ENCODE measurements at regions not wholly inside any gene's neighbourhood (a gene's known extent, or its start where the extent isn't known, plus 50 kb on each side); places are given as distances from the start of the nearest gene placed in this dataset.
"Not testable (repeated sequence)": the region's sequence is repeated elsewhere in the genome, so short reads cannot be mapped to it uniquely, and the experiment has no call there.

DNA sequence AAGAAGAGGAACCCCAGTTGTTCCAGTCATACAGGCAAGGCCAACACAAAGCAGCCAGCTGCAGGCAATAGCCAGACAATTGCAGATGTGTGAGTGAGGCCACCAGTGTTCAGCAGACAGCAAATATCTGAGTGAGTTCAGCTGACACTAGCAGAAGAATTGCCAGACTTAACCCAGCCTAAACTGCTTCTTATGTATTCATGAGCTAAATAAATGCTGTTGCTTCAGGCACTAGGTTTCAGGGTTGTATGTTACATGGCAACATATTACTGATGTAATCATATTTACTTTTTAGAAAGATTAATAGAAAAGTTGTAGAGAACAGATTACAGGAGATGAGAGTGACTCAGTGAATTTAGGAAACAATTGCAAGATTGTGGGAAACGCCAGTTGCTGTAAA lies 129.8 kb upstream of the CHODL start:
- Histone ChIP-seq H3K9me3 (ENCODE audit: control insufficient read depth, low read length) (no peaks in the 10 kb centered on the region), H3K4me1 (ENCODE audit: control insufficient read depth, insufficient read depth, low read length) (no peaks in the 10 kb centered on the region), H3K27me3 (ENCODE audit: control insufficient read depth, insufficient read depth) (no peaks in the 10 kb centered on the region), H3K27ac (ENCODE audit: low read length) (no peak overlapping the region), H3K4me3 (ENCODE audit: low read length) (no peak overlapping the region)
- ATAC-seq: no peak
- DNase-seq: no peak
- intact Hi-C loops (cut with DNase I): no loop called here
- WGBS: 44% methylated on average over 1 of the region's 1 CpG

DNA sequence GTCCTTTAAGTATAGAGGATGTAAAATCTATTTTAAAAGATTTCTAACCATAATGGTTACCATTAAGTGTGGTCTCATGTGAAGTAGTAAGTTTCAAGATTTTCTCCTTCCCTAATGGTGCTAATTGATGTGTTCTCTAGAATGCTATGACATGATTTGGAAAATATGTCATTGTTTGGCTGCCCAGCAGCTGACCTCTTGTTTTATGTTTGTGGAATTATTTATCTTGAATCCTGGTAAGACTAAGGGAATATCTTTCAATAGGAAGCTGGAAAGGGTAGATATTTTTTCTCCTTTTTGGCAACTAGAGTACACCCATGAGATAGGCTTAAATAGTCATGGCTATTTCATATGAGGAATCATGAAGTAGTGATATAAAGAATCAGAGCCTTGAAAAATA lies 139.8 kb upstream of the CHODL start:
- H3K4me1 ChIP-seq (ENCODE audit: control insufficient read depth, insufficient read depth, low read length): no peaks in the 10 kb centered on the region
- ATAC-seq: peak in 1 of 2 donors; percentile 38
- no peaks in the 10 kb centered on the region for H3K27me3 ChIP-seq (ENCODE audit: control insufficient read depth, insufficient read depth)
- no peaks in the 10 kb centered on the region for H3K9me3 ChIP-seq (ENCODE audit: control insufficient read depth, low read length)
- no peak overlapping the region for H3K4me3 ChIP-seq (ENCODE audit: low read length)
- H3K27ac ChIP-seq (ENCODE audit: low read length): no peak overlapping the region
- no peak for DNase-seq
- intact Hi-C loops (cut with DNase I): no loop called here

DNA sequence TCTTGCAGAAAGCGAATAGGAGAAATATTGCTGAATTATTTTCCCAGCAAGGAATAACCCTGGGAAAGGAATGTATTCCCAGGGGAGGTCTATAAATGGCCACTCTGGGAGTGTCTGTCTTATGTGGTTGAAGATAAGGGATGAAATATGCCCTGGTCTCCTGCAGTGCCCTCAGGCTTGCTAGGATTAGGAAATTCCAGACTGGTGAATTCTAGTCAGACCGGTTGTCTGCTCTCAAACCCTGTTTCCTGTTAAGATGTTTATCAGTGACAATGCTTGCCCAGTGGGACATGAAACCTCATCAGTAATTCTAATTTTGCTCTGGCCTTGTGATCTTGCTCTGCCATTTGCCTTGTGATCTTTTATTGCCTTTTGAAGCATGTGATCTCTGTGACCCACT lies 148.2 kb upstream of the CHODL start:
- DNase-seq; intact Hi-C loops (cut with DNase I); ATAC-seq; H3K9me3 ChIP-seq (ENCODE audit: control insufficient read depth, low read length); H3K4me1 ChIP-seq (ENCODE audit: control insufficient read depth, insufficient read depth, low read length); H3K27ac ChIP-seq (ENCODE audit: low read length); H3K4me3 ChIP-seq (ENCODE audit: low read length); H3K27me3 ChIP-seq (ENCODE audit: control insufficient read depth, insufficient read depth): not testable (repeated sequence)
- 75% methylated on average over 2 of the region's 2 CpGs for WGBS

DNA sequence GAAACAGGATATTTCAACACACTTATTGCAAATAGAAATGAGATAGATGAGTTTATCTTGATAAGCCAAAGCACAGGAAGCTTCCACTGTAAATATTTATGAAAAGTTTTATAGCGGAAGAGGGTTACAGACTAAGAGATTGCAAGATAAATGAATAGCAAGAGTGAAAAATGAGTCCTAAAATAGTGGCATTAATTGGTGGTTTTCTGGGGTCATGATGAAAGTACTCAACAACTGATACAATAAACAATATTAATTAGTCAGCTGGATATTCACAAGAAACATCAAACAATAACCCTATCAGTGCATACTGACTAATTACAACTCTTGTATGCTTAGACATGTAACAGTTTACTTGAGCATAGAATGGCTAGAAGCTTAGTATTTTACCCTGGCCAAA lies 154.8 kb upstream of the CHODL start:
- intact Hi-C loops (cut with DNase I): no loop called here
- H3K4me3 ChIP-seq (ENCODE audit: low read length): no peak overlapping the region
- 57% methylated on average over 1 of the region's 1 CpG for WGBS
- no peaks in the 10 kb centered on the region for H3K27me3 ChIP-seq (ENCODE audit: control insufficient read depth, insufficient read depth)
- ATAC-seq (no peak), DNase-seq (no peak)
- no peak overlapping the region for H3K27ac ChIP-seq (ENCODE audit: low read length)
- H3K4me1 ChIP-seq (ENCODE audit: control insufficient read depth, insufficient read depth, low read length): no peaks in the 10 kb centered on the region
- no peaks in the 10 kb centered on the region for H3K9me3 ChIP-seq (ENCODE audit: control insufficient read depth, low read length)

DNA sequence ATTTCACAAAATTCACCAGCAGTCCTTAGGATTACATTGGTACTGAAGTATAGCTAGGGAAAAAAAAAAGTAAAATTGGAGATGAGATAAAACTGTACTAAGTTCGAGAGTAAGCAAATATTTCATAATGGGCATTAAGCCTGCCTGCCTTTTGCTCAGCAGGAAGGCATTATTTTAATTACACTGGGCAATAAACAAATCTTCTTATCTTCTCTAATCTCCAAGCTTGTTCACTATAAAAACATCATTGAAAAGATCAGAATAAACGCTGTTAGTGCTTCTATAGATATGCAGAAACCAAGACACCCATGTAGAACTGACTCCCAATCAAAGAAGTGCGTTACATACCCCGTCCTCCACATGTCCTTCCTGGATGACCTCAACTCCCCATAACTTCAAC lies 174.2 kb upstream of the CHODL start:
- Histone ChIP-seq H3K27ac (ENCODE audit: low read length) (no peak overlapping the region), H3K4me1 (ENCODE audit: control insufficient read depth, insufficient read depth, low read length) (no peaks in the 10 kb centered on the region), H3K9me3 (ENCODE audit: control insufficient read depth, low read length) (no peaks in the 10 kb centered on the region), H3K27me3 (ENCODE audit: control insufficient read depth, insufficient read depth) (no peaks in the 10 kb centered on the region), H3K4me3 (ENCODE audit: low read length) (no peak overlapping the region)
- DNase-seq (no peak), ATAC-seq (no peak)
- WGBS: 54% methylated on average over 4 of the region's 4 CpGs
- intact Hi-C loops (cut with DNase I): no loop called here

DNA sequence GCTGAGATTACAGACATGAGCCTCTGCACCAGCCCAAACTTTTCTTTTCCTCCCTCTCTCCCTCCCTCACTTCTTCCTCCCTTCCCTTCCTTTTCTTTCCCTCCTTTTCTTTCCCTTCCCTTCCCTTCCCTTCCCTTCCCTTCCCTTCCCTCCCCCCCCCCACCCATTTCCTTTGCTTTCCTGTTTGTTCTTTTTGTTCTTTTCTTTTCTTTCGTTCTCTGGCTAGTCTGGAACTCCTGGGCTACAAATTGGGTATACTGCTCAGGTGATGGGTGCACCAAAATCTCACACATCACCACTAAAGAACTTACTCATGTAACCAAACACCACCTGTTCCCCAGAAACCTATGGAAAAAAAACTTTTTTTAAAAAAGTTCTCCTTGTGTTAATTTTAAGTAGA lies 174.8 kb upstream of the CHODL start:
- H3K9me3 ChIP-seq (ENCODE audit: control insufficient read depth, low read length): no peaks in the 10 kb centered on the region
- no peak for DNase-seq
- no peak overlapping the region for H3K27ac ChIP-seq (ENCODE audit: low read length)
- no peak for ATAC-seq
- 76% methylated on average over 1 of the region's 1 CpG for WGBS
- no peak overlapping the region for H3K4me3 ChIP-seq (ENCODE audit: low read length)
- H3K4me1 ChIP-seq (ENCODE audit: control insufficient read depth, insufficient read depth, low read length): no peaks in the 10 kb centered on the region
- intact Hi-C loops (cut with DNase I): no loop called here
- no peaks in the 10 kb centered on the region for H3K27me3 ChIP-seq (ENCODE audit: control insufficient read depth, insufficient read depth)

DNA sequence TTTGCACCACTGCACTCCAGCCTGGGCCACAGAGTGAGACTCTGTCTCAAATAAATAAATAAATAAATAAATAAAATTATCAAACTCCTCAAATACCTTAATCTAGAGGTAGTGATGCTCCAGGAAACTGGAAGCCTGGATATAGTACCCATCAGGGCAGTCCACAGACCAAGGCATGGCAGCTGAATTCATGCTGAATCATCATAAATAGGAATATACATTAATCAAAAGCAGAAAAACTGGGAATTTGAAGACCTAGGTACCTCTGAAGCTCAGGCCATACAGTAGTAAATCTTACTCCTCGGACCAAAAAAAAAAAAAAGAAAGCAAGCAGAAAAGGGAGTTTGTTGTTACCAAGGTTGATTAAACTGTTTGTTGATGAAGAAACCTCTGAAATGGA lies 184.2 kb upstream of the CHODL start:
- 88% methylated on average over 1 of the region's 1 CpG for WGBS
- no peaks in the 10 kb centered on the region for H3K9me3 ChIP-seq (ENCODE audit: control insufficient read depth, low read length)
- ATAC-seq: no peak

DNA sequence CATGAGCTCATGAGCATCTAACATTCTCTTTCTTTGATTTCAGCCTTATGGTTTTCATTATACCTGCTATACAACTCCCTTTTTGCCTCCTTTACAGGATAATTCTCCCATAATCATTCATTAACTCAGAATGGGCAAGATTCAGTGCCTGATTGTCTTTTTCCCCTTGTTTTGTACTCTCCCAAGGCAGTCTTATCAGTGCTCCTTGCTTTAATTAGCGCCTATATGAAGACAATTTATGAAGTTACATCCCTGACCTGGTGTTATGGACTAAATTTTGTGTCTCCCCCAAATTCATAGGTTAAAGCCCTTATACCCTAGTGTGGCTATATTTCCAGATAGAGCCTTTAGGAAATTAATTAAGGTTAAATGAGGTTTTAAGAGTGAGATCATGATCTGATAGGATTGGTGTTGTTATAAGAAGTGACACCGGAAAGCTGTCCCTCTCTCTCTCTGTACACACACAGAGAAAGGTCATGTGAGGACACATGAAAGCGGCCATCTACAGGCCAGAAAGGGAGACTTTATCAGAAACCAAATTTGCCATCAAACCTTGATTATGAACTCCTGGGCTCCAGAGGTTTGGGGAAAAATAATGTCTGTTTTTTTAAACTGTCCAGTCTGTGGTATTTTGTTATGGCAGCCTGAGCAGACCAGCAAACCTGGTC lies 185.8 kb upstream of the CHODL start:
- no peaks in the 10 kb centered on the region for H3K9me3 ChIP-seq (ENCODE audit: control insufficient read depth, low read length)
- intact Hi-C loops (cut with DNase I): no loop called here
- H3K27ac ChIP-seq (ENCODE audit: low read length): no peak overlapping the region
- DNase-seq (no peak), ATAC-seq (no peak)
- H3K4me3 ChIP-seq (ENCODE audit: low read length): no peak overlapping the region
- no peaks in the 10 kb centered on the region for H3K4me1 ChIP-seq (ENCODE audit: control insufficient read depth, insufficient read depth, low read length)
- 77% methylated on average over 3 of the region's 3 CpGs for WGBS
- H3K27me3 ChIP-seq (ENCODE audit: control insufficient read depth, insufficient read depth): no peaks in the 10 kb centered on the region

More for the DNA sequence above, 184.2 kb upstream of the CHODL start:
- H3K27ac ChIP-seq (ENCODE audit: low read length): no peak overlapping the region
- intact Hi-C loops (cut with DNase I): no loop called here
- DNase-seq: no peak
- H3K4me1 ChIP-seq (ENCODE audit: control insufficient read depth, insufficient read depth, low read length): no peaks in the 10 kb centered on the region
- no peak overlapping the region for H3K4me3 ChIP-seq (ENCODE audit: low read length)
- no peaks in the 10 kb centered on the region for H3K27me3 ChIP-seq (ENCODE audit: control insufficient read depth, insufficient read depth)

DNA sequence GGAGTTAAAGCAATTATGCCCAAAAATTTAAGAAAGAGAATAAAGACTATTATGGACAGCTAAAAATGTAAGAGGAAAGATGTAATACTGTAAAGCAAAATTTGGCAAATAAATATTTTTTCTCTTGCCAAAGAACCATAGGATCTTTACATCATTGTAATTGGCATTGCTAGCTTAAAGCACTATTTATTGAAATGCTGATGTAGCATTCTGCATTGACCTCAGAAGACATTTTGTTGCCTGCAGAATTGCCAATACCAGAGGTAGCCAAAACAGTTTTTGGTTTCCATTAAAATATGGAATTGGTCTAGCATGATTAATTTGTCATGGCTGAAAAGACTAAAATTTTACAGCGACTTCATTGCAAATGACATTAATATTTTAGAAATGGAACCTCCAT lies 191.5 kb upstream of the CHODL start:
- intact Hi-C loops (cut with DNase I): no loop called here
- Histone ChIP-seq H3K4me1 (ENCODE audit: control insufficient read depth, insufficient read depth, low read length) (no peaks in the 10 kb centered on the region), H3K4me3 (ENCODE audit: low read length) (no peak overlapping the region), H3K27ac (ENCODE audit: low read length) (no peak overlapping the region), H3K27me3 (ENCODE audit: control insufficient read depth, insufficient read depth) (no peaks in the 10 kb centered on the region), H3K9me3 (ENCODE audit: control insufficient read depth, low read length) (no peaks in the 10 kb centered on the region)
- DNase-seq: no peak
- ATAC-seq: no peak
- WGBS: 89% methylated on average over 1 of the region's 1 CpG

DNA sequence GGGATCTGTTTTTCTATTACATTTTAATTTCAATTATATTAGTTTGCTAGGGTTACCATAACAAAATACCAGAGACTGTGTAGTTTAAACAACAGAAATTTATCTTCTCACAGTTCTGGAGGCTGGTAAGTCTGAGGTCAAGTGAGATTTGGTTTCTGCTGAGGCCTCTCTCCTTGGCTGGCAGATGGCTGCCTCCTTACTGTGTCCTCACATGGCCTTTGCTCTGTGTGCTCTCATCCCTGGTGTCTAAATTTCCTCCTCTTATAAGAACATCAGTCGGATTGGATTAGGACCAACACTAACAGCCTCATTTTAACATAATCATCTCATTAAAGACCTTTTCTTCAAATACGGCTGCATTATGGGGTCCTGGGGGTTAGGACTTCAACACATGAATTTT lies 195.2 kb upstream of the CHODL start:
- H3K4me1 ChIP-seq (ENCODE audit: control insufficient read depth, insufficient read depth, low read length): no peaks in the 10 kb centered on the region
- no peak for ATAC-seq
- H3K9me3 ChIP-seq (ENCODE audit: control insufficient read depth, low read length): no peaks in the 10 kb centered on the region
- H3K4me3 ChIP-seq (ENCODE audit: low read length): no peak overlapping the region
- H3K27me3 ChIP-seq (ENCODE audit: control insufficient read depth, insufficient read depth): no peaks in the 10 kb centered on the region
- H3K27ac ChIP-seq (ENCODE audit: low read length): no peak overlapping the region
- peak in 1 of 3 donors; percentile 29 for DNase-seq
- WGBS: 65% methylated on average over 2 of the region's 2 CpGs
- intact Hi-C loops (cut with DNase I): no loop called here

DNA sequence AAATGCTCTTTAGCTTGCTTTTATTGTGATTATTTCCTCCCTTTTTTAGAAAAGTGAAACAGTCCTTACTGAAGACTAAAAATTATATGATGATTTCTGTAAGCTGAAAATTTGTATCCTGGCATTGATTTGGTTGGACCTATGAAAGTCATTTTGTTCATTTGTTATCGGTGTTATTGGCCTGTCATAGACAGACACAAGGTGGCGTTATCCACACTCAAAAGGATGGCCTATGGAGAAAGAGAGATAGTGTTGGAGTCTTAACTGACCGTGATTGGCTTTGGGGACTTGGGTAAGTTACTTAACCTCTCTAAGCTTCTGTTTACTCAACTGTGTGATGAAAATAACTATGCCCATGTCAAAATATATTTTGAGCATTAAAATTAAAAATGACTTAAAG lies 203.6 kb upstream of the CHODL start:
- Histone ChIP-seq H3K4me3 (ENCODE audit: low read length) (no peak overlapping the region), H3K27ac (ENCODE audit: low read length) (no peak overlapping the region), H3K4me1 (ENCODE audit: control insufficient read depth, insufficient read depth, low read length) (no peaks in the 10 kb centered on the region), H3K27me3 (ENCODE audit: control insufficient read depth, insufficient read depth) (no peaks in the 10 kb centered on the region), H3K9me3 (ENCODE audit: control insufficient read depth, low read length) (no peaks in the 10 kb centered on the region)
- WGBS: 15% methylated on average over 3 of the region's 3 CpGs
- DNase-seq: no peak
- ATAC-seq: peak; percentile 47 to 52
- intact Hi-C loops (cut with DNase I): no loop called here

DNA sequence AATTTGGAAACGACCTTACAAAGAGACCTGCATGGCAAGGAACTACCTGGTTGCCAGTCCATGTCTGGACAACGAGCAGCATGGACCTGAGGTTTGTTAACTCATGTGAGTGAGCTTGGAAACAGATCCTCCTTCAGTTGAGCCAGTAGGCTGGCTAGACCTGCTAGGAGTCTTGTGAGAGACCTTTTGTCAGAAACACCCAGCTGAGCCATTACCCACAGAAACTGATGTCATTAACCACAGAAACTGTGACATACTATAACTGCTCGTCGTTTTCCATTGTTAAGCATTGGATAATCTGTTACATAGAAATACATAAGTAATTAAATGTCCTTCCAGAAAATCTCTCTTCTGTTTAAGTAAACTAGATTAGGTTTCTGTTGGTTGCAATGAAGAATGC lies 211.1 kb upstream of the C21orf91 start:
- no peak for ATAC-seq
- Histone ChIP-seq H3K4me3 (ENCODE audit: low read length) (no peak overlapping the region), H3K27me3 (ENCODE audit: control insufficient read depth, insufficient read depth) (no peaks in the 10 kb centered on the region), H3K27ac (ENCODE audit: low read length) (no peak overlapping the region), H3K9me3 (ENCODE audit: control insufficient read depth, low read length) (no peaks in the 10 kb centered on the region), H3K4me1 (ENCODE audit: control insufficient read depth, insufficient read depth, low read length) (no peaks in the 10 kb centered on the region)
- intact Hi-C loops (cut with DNase I): no loop called here
- no peak for DNase-seq
- 85% methylated on average over 4 of the region's 4 CpGs for WGBS
